SK-N-MC (cell line): ENCODE measurements at regions not wholly inside any gene's neighbourhood (a gene's known extent, or its start where the extent isn't known, plus 50 kb on each side); places are given as distances from the start of the nearest gene placed in this dataset.

ENCODE experiments used
- EZH2 ChIP-seq: fragments of 200-600 bp; sonication (generic); IDR thresholded peaks from one replicate; pipeline ENCODE4 v1.6.1; 2017; ENCODE audit warnings: antibody characterized with exemption
- POLR2AphosphoS5 ChIP-seq: IDR thresholded peaks from 2 replicates; pipeline ENCODE4 v1.6.1; 2012; ENCODE audit warnings: mild to moderate bottlenecking, low read depth, low read length, borderline replicate concordance

DNA sequence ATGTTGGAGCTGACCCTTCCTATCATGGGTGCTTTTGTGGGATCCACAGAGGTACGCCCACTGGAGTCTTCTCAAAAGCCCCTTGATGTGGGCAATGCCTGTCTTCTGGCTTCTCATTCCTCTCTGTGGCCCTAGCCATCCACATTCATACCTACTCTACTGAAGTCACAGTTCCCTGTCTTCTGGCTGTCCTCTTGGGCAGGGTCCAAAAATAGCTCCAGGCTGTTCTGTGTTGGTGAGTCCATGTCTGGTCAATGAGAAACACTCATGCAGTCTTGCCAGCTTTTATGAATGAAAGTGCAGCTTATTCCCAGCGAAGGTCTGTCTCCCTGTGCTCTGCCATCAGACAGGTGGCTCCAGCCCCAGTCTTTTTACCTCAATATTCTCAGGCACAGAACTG lies 135.9 kb upstream of the MDM1 start:
- TF ChIP-seq POLR2AphosphoS5 (no peak), EZH2 (no peak)
